ENCODE measurements at regions not wholly inside any gene's neighbourhood (a gene's known extent, or its start where the extent isn't known, plus 50 kb on each side); places are given as distances from the start of the nearest gene placed in this dataset.

- 88 to 98% (median 96%) methylated on average over 1 of the region's 1 CpG for WGBS, 4 donors
Measured at GRCh38 chr12:68435299-68435637, 103.1 kb upstream of the MDM1 start.

GRCh38 chr12:68435816-68436215, 103.7 kb upstream of the MDM1 start:
- Histone ChIP-seq H3K36me3 (replicated peaks in 1 of 2) (no peaks in the 10 kb centered on the region), H3K27me3 (no peaks in the 10 kb centered on the region), H3K9me3 (replicated peaks in 1 of 3) (no peaks in the 10 kb centered on the region), H3K4me1 (replicated peaks in 1 of 2) (no peaks in the 10 kb centered on the region), H3K4me3 (no peak overlapping the region), H3K27ac (no peak overlapping the region)
- TF ChIP-seq CTCF (IDR thresholded peaks at IDR 0.05) (no peak), POLR2A (IDR thresholded peaks at IDR 0.05) (no peak)
- no peak for DNase-seq
- WGBS, 4 donors: 86 to 97% (median 89%) methylated on average over 2 of the region's 2 CpGs
- intact Hi-C loops (cut with DNase I): no loop called here

More at GRCh38 chr12:68435299-68435637, 103.1 kb upstream of the MDM1 start:
- Histone ChIP-seq H3K27me3 (no peaks in the 10 kb centered on the region), H3K4me1 (replicated peaks in 1 of 2) (no peaks in the 10 kb centered on the region), H3K4me3 (no peak overlapping the region), H3K27ac (no peak overlapping the region), H3K9me3 (replicated peaks in 1 of 3) (no peaks in the 10 kb centered on the region), H3K36me3 (replicated peaks in 1 of 2) (no peaks in the 10 kb centered on the region)
- intact Hi-C loops (cut with DNase I): no loop called here
- TF ChIP-seq POLR2A (IDR thresholded peaks at IDR 0.05) (no peak), CTCF (IDR thresholded peaks at IDR 0.05) (no peak)
- no peak for DNase-seq

GRCh38 chr12:68438601-68439000, 106.4 kb upstream of the MDM1 start:
- 85 to 93% (median 90%) methylated on average over 3 of the region's 3 CpGs for WGBS, 4 donors
- intact Hi-C loops (cut with DNase I): no loop called here
- H3K4me3 ChIP-seq: no peak overlapping the region
- no peaks in the 10 kb centered on the region for H3K27me3 ChIP-seq
- H3K27ac ChIP-seq: no peak overlapping the region
- H3K9me3 ChIP-seq (replicated peaks in 1 of 3): no peaks in the 10 kb centered on the region
- H3K36me3 ChIP-seq (replicated peaks in 1 of 2): no peaks in the 10 kb centered on the region
- H3K4me1 ChIP-seq (replicated peaks in 1 of 2): no peaks in the 10 kb centered on the region
- no peak for TF ChIP-seq POLR2A (IDR thresholded peaks at IDR 0.05)
- TF ChIP-seq CTCF (IDR thresholded peaks at IDR 0.05): no peak
- DNase-seq: no peak

GRCh38 chr12:68439368-68440045, 107.3 kb upstream of the MDM1 start:
- H3K27me3 ChIP-seq: no peaks in the 10 kb centered on the region
- DNase-seq: no peak
- no peaks in the 10 kb centered on the region for H3K9me3 ChIP-seq (replicated peaks in 1 of 3)
- TF ChIP-seq CTCF (IDR thresholded peaks at IDR 0.05) (no peak), POLR2A (IDR thresholded peaks at IDR 0.05) (no peak)
- H3K4me1 ChIP-seq (replicated peaks in 1 of 2): no peaks in the 10 kb centered on the region
- H3K4me3 ChIP-seq: no peak overlapping the region
- H3K27ac ChIP-seq: no peak overlapping the region
- intact Hi-C loops (cut with DNase I): no loop called here
- WGBS, 4 donors: 93 to 97% (median 94%) methylated on average over 4 of the region's 4 CpGs
- no peaks in the 10 kb centered on the region for H3K36me3 ChIP-seq (replicated peaks in 1 of 2)

Data from adrenal gland (tissue), 9 donors.